ENCODE measurements at regions not wholly inside any gene's neighbourhood (a gene's known extent, or its start where the extent isn't known, plus 50 kb on each side); places are given as distances from the start of the nearest gene placed in this dataset.

DNA sequence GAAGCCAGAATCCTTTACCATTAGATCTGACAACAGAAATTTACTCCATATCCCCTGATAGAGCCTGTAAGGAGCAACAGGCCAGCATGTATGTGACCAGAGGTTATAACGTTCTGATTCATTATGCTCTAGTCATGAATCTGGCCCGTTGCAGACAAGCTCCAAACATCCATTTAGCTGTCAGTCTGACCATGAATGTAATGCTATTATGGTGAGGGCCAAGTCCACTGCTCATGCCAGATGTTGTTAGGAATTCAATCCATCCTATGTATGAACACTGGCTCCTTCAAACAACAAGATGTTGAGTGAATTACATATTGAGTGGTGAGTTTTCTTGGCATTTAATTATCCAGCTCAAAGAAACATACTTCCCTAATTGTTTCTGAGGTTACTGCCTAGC lies 610.1 kb upstream of the ANKRD30A start:
- POLR2A ChIA-PET (ENCODE audit: partially characterized antibody): no interaction called here
- H3K27ac ChIP-seq (ENCODE audit: low read depth, low read length): no peak overlapping the region
- H4K8ac ChIP-seq (ENCODE audit: extremely low read depth, insufficient read depth, low read length): no peak overlapping the region
- FAIRE-seq: no peak
- H3K79me2 ChIP-seq (ENCODE audit: control insufficient read depth in 1 of 2, insufficient read depth in 2 of 2, low read length in 2 of 2): no peaks in the 10 kb centered on the region
- H3K79me1 ChIP-seq (ENCODE audit: low read depth, low read length): no peaks in the 10 kb centered on the region
- H3K23me2 ChIP-seq (ENCODE audit: low read depth, low read length): no peaks in the 10 kb centered on the region
- no peaks in the 10 kb centered on the region for H3K36me3 ChIP-seq (ENCODE audit: control insufficient read depth in 2 of 4, insufficient read depth in 4 of 4, low read length in 3 of 4)
- no peak overlapping the region for H3K4me3 ChIP-seq (ENCODE audit: extremely low read depth in 1 of 4, insufficient read depth in 2 of 4, low read depth in 3 of 4, low read length in 4 of 4)
- H2BK5ac ChIP-seq (ENCODE audit: low read depth, low read length): no peak overlapping the region
- H2BK120ac ChIP-seq (replicated peaks; ENCODE audit: low read depth, low read length): no peak overlapping the region
- no peak overlapping the region for H4K5ac ChIP-seq (ENCODE audit: insufficient read length, low read depth, low read length)
- H3K14ac ChIP-seq (ENCODE audit: insufficient read length): no peak overlapping the region
- H3K4ac ChIP-seq (replicated peaks; ENCODE audit: insufficient read length, low read depth, low read length): no peak overlapping the region
- no peak overlapping the region for H2BK15ac ChIP-seq (ENCODE audit: low read length)
- H3K56ac ChIP-seq (replicated peaks; ENCODE audit: insufficient read length, low read depth, low read length): no peak overlapping the region
- no peak overlapping the region for H4K91ac ChIP-seq (replicated peaks; ENCODE audit: insufficient read length, low read length)
- H3K27me3 ChIP-seq (replicated peaks in 1 of 4; ENCODE audit: control insufficient read depth in 3 of 4, extremely low read depth in 1 of 4, insufficient read depth in 3 of 4, low read length in 3 of 4): no peaks in the 10 kb centered on the region
- no peaks in the 10 kb centered on the region for H4K20me1 ChIP-seq (replicated peaks in 1 of 2; ENCODE audit: control insufficient read depth in 1 of 2, insufficient read depth in 2 of 2, low read length in 2 of 2)
- H3K9ac ChIP-seq (replicated peaks in 1 of 4; ENCODE audit: extremely low read depth in 1 of 4, low read depth in 3 of 4, low read length in 3 of 4): no peak overlapping the region
- no peak for TF ChIP-seq POU5F1 (IDR thresholded peaks at IDR 0.05; ENCODE audit: low read depth, low read length)
- TF ChIP-seq RBBP5 (IDR thresholded peaks at IDR 0.05; ENCODE audit: borderline replicate concordance, low read depth, low read length): no peak
- TF ChIP-seq KDM5A (IDR thresholded peaks at IDR 0.05; ENCODE audit: low read length): no peak
- TF ChIP-seq TAF1 (IDR thresholded peaks at IDR 0.05; ENCODE audit: low read depth, low read length): no peak
- no peak for TF ChIP-seq BACH1 (IDR thresholded peaks at IDR 0.05; ENCODE audit: low read length)
- no peak for TF ChIP-seq SP2 (IDR thresholded peaks at IDR 0.05; ENCODE audit: low read length)
- no peak for TF ChIP-seq PHF8 (conservative IDR thresholded peaks at IDR 0.05; ENCODE audit: low read depth, low read length)
- TF ChIP-seq TAF7 (optimal IDR thresholded peaks at IDR 0.05; ENCODE audit: borderline replicate concordance, low read depth, low read length): no peak
- H2AK5ac ChIP-seq (ENCODE audit: low read depth, low read length): no peak overlapping the region
- no peak overlapping the region for H3K18ac ChIP-seq (ENCODE audit: extremely low read depth, low read length)
- 77% methylated on average over 2 of the region's 2 CpGs; no CpG with 5 or more reads in 1 of the 2 experiments for WGBS, 2 experiments (ENCODE audit: extremely low coverage in 1 of 2, insufficient coverage in 1 of 2, insufficient read length in 1 of 2, insufficient replicate concordance in 2 of 2, low coverage in 1 of 2, low lambda C conversion rate in 2 of 2, missing lambda C conversion rate in 1 of 2)
- no peaks in the 10 kb centered on the region for H3K4me1 ChIP-seq (replicated peaks in 1 of 4; ENCODE audit: control insufficient read depth in 3 of 4, insufficient read depth in 4 of 4, low read length in 3 of 4)
- no peak overlapping the region for H2BK20ac ChIP-seq (ENCODE audit: low read length)
- DNase-seq (ENCODE audit: low read depth in 1 of 2, low spot score in 2 of 2): no peak
- no peak overlapping the region for H2AFZ ChIP-seq (ENCODE audit: low read length)
- no peak overlapping the region for H3K4me2 ChIP-seq (ENCODE audit: insufficient read depth in 1 of 2, low read depth in 2 of 2, low read length in 2 of 2)
- CTCF ChIA-PET (ENCODE audit: partially characterized antibody): interaction anchor here (0.6 kb wide), 2 partner anchors 51 to 478 kb away, joined by 3 read pairs; no protein-coding TSS in a partner anchor
- no peak overlapping the region for H3K23ac ChIP-seq (ENCODE audit: insufficient read length)
- H3K9me3 ChIP-seq (ENCODE audit: insufficient read depth in 2 of 2, low read depth in 1 of 2, low read length in 1 of 2): no peaks in the 10 kb centered on the region; a peak in 2 of 4 replicates
- no peak overlapping the region for H2BK12ac ChIP-seq (ENCODE audit: low read depth, low read length)
